GM12865 (cell line): ENCODE measurements at regions not wholly inside any gene's neighbourhood (a gene's known extent, or its start where the extent isn't known, plus 50 kb on each side); places are given as distances from the start of the nearest gene placed in this dataset.

Experiments
- DNase-seq: peaks from one replicate; pipeline ENCODE4 v3.0.0; 2010; ENCODE audit warnings: low read depth
- H3K4me3 ChIP-seq: 2 replicates; pipeline ENCODE4 v1.5.1; 2011; ENCODE audit warnings: mild to moderate bottlenecking, low read depth, low read length, control low read depth
- CTCF ChIP-seq: IDR thresholded peaks from 2 replicates; pipeline ENCODE4 v1.5.1; 2011; ENCODE audit warnings: low read length, control low read depth, low read depth, inconsistent platforms; ENCODE audit not compliant: insufficient read depth; ENCODE audit errors: missing control alignments

GRCh38 chr2:122209377-122209776 lies 453.9 kb downstream of the TSN start:
- no peak for DNase-seq
- TF ChIP-seq CTCF = no peak

GRCh38 chr2:122210065-122210464 lies 454.6 kb downstream of the TSN start:
- H3K4me3 ChIP-seq = no peak overlapping the region

More at GRCh38 chr2:122209377-122209776, 453.9 kb downstream of the TSN start:
- H3K4me3 ChIP-seq = no peak overlapping the region

GRCh38 chr2:122210898-122211856 lies 455.7 kb downstream of the TSN start:
- no peak for DNase-seq
- no peak overlapping the region for H3K4me3 ChIP-seq
- TF ChIP-seq CTCF = no peak

More at GRCh38 chr2:122210065-122210464, 454.6 kb downstream of the TSN start:
- no peak for DNase-seq
- TF ChIP-seq CTCF = no peak

- no peak for DNase-seq
- no peak overlapping the region for H3K4me3 ChIP-seq
- TF ChIP-seq CTCF = no peak
Measured at GRCh38 chr2:122213312-122213711, 457.9 kb downstream of the TSN start.

- TF ChIP-seq CTCF = no peak
- no peak overlapping the region for H3K4me3 ChIP-seq
- DNase-seq = no peak
Measured at GRCh38 chr2:122216071-122216470, 460.6 kb downstream of the TSN start.

- no peak for TF ChIP-seq CTCF
- no peak overlapping the region for H3K4me3 ChIP-seq
- DNase-seq = no peak
Measured at GRCh38 chr2:122216901-122217300, 461.4 kb downstream of the TSN start.
